GM18520 (cell line): ENCODE measurements at regions not wholly inside any gene's neighbourhood (a gene's known extent, or its start where the extent isn't known, plus 50 kb on each side); places are given as distances from the start of the nearest gene placed in this dataset.

Experiments
- ATAC-seq: cut with Tn5 transposase; IDR thresholded peaks from one replicate; pipeline ENCODE4 v1.9.1; 2021; ENCODE audit not compliant: unreplicated experiment

DNA sequence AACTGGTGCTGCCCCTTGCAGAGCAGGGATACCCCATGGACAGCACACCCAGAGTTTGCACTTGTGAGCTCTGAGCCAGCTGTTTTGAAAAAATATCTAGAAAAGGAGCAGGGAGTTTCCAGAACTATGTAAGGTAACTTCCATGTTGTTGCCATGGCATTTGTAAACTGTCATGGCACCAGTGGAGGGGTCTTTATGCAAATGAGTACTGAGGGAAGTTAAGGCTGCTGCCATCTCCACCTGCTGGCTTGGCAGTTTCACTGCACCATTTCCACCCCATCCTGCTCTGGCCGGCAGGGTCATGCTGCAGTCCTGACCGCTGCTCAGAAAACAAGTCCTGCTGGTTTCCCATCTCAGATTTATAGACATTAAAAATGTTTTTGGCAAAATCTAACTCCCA lies 52.3 kb upstream of the SNTG2 start:
- ATAC-seq, result no peak

DNA sequence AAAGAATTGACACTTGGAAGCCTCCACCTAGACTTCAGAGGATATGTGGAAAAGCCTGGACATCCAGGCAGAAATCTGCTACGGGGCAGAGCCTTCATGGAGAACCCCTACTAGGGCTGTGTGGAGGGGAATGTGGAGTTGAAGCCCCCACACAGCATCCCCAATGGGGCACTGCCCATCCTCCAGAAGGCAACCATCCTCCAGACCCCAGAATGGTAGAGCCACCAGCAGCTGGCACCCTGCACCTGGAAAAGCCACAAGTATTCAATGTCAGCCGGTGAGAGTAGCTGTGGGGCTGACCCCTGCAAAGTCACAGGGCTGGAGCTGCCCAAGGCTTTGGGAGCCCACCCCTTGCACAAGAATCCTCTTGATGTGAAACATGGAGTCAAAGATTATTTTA lies 53.6 kb upstream of the SNTG2 start:
- ATAC-seq, result no peak

DNA sequence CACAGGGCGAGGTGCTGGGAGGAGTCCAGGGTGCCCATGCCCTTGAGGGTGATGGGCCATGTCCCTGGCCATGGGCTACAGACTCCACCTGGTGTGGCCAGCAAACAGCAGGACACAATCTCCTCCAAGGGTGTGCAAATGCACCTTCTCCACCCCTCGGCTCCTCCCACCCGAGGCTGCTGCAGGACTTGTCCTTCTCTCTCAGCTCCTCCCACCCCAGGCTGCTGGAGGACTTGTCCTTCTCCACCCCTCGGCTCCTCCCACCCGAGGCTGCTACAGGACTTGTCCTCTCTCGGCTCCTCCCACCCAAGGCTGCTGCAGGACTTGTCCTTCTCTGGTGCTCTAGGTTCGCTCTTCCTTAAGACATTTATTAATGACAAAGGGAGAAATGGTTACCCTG lies 57.3 kb upstream of the SNTG2 start:
- no peak for ATAC-seq

GRCh38 chr2:892892-893291 lies 57.8 kb upstream of the SNTG2 start:
- no peak for ATAC-seq

GRCh38 chr2:892401-892800 lies 58.2 kb upstream of the SNTG2 start:
- ATAC-seq, result no peak

DNA sequence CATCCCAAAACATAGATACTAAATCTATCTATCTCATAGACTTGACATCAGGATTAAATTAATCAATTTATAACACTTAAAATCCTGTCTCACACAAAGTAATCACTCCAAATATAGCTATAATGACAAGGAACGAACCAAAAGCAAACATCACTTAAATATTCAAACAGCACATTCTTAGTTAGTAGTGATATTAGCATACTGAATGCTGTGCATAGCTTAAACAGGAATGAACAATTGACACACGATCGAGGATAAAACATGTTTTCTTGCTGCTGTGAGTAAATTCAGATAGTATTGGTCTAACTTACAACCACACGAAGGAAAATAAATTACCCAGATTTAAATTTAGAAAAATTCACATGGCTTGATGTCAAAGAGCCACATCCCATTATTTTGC lies 58.9 kb upstream of the SNTG2 start:
- no peak for ATAC-seq

GRCh38 chr2:890791-891190 lies 59.9 kb upstream of the SNTG2 start:
- ATAC-seq, result no peak

GRCh38 chr2:890214-890613 lies 60.4 kb upstream of the SNTG2 start:
- ATAC-seq, result no peak

DNA sequence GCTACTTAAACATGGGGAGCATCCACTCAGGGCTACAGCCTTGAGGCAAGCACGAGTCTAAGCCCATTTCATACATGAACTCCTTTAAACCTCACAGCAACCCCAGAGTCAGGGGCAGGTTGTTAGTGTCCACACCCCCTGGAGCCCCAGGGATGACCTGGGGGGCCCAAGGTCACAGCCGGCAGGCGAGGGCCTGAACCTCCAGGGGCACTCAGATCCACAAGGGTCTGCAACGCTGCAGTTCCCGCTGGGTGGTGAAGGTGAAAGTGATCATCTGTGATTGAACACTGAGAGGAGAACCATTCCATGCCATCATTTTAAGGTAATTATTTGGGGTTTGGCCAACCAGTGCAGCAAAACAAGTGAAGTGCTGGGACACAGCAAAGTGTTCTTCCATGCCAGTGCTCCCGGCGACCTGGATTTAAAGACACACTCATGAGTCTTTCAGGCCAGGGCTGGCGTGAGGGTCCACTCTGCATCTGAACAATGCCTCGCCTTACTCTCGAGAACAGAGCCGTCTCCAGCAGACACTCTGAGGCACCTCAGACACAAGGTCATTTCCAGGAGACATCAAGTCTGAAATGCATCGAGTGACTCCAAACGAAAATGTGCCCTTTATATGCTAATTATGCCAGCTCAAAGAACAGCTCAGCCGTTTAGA lies 61.6 kb upstream of the SNTG2 start:
- ATAC-seq, result no peak

GRCh38 chr2:888211-888801 lies 62.3 kb upstream of the SNTG2 start:
- no peak for ATAC-seq

DNA sequence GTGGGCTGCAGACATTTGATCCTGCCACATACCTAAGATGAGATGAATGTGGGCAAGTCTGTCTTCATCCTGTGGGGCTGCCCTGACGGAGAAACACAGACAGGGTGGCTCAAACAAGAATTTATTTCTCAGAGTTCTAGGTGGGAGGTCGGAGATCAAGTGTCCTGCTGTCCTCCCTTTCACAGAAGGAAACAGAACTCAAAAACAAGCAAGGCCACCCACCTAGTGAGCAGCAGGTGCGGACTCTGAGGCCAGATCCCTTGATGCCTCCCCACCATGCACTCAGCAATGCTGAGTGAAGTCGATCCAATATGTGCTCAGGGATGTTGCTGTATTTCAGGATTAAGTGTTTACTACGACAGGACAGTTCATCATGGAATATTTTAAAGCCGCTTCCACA lies 63.0 kb upstream of the SNTG2 start:
- no peak for ATAC-seq

DNA sequence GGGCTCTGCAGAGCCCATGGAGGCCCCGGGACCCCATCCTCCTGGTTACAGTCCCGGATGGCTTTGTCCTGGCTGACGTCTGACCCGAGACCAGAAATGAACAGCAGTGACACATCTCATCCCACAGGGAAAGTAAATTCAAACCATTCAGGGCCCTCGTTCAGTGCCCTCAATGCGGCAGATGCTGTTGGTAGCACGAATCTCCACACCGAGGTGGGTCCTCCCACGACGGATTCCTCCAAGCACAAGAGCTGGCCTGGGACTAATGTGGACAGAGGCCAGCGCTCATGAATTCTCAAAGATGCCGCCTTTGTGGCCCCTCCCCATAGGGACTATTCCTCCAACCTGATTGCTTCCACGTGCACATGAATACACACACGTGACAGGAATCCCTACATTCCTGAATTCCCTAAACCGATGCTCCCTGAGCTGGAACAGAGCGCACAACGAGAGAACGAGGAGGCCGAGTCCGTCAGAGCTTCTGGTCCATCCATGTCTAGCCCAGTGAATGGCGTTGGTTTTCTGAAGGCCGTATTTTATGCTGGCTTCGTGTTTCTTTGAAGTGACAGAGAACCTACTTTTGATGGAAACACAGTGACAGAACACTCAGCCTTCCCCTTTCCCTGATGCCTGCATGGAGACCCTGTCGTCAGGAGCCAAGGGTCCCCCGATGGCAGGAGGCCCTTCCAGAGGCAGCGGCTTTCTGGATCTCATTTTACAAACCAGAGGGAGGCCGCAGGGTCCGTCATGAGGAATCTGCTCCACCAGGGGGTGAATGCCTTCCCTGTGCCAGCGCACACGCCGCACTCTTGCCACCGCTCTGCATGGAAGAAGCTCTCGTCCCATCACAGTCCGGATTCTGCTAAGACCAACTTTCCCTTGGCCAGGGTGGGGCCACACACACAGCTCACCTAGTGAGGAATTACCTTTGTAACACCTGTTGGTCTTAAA lies 64.3 kb upstream of the SNTG2 start:
- ATAC-seq, result no peak

- ATAC-seq, result no peak
Measured at GRCh38 chr2:885230-886071, 65.2 kb upstream of the SNTG2 start.

DNA sequence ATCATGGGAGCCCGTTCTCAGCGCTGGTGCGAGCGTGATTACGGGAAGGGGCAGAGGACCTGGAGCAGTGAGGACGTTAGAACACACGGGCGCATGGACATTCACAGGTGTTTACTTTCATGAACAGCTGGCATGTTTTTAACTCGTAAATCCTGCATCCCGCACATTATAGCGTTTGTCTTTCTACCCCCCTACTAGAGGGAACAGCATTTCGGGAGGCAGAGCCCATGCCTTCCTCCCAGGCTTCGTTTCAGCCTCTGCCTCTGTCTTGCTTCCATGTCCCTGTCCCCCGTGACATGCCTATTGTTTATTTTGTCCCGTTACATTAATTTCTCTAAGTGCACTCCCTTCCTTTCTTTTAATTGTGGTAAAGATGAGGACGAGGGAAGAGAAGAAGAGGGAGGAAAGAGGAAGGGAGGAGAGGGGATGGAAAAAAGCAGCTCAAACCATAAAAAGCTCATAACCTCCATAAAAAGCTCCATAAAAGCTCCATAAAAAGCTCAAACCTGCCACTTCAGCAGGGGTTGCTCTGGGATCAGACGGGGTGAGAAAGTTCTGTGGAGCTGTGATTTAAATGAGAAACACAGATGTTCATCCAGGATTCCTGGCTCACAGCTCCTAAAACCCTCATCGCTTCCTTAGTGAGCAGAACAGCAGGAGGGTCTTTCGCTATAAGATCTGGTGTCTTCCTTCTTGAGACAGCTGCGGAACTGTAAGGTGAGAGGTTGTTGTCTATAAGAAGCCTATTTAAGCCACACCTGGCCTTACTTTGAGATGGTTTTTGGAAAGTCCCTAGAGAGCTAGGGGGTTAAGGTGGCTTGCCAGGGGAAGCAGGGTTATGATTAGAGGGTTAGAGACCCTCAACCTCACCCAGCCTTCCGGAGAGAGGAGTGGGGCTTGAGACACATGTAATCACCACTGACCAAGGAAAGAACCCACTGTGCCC lies 66.6 kb upstream of the SNTG2 start:
- ATAC-seq, result no peak

DNA sequence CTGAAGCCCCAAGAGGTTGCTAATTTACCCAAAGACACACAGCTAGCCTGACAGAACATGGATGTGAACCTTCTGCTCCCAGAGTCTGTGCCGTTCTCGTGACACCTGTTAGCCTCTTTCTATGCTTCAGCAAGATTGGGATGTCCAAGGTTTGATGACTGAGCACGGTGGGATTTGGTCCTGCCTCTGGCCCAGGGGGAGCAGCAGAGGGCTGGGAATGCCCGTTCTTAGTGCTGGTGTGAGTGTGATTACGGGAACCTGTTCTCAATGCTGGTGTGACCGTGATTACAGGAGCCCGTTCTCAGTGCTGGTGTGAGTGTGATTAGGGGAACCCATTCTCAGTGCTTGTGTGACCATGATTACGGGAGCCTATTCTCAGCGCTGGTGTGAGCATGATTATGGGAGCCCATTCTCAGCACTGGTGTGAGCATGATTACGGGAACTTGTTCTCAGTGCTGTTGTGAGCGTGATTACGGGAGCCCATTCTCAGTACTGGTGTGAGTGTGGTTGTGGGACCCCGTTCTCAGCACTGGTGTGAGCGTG lies 67.3 kb upstream of the SNTG2 start:
- no peak for ATAC-seq

DNA sequence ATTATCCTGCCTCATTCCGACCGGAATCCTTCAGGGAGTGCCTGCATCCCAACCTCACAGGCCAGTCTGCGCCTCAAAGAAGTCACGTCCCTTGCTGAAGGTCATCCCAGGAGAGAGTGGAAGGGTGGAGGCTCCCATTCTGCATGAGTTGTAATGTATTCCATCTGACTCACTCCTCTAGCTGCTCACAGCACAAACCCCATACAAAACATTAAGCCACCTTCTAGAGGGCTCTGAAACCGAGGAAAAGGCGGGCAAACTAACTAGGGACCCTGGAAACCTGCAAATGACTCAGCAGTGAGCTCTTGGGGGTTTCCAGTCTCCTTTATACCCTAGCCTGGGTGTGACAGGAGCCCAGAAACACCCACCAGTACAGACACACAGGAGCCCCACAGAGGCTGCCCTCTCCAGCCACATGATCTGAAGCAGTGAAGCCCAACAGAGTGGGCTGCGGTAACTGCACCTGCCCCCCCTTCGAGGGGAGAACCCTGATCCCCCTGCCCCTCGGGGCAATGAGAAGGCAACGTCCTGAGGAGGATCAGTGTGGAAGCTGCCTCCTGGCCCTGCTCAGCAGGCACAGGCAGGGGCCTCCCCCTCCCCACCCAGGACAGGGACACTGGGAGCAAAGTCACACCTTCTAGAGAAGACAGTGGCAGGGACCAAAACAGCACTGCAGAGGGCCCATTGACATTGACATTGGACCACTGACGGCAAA lies 69.3 kb upstream of the SNTG2 start:
- ATAC-seq, result no peak

DNA sequence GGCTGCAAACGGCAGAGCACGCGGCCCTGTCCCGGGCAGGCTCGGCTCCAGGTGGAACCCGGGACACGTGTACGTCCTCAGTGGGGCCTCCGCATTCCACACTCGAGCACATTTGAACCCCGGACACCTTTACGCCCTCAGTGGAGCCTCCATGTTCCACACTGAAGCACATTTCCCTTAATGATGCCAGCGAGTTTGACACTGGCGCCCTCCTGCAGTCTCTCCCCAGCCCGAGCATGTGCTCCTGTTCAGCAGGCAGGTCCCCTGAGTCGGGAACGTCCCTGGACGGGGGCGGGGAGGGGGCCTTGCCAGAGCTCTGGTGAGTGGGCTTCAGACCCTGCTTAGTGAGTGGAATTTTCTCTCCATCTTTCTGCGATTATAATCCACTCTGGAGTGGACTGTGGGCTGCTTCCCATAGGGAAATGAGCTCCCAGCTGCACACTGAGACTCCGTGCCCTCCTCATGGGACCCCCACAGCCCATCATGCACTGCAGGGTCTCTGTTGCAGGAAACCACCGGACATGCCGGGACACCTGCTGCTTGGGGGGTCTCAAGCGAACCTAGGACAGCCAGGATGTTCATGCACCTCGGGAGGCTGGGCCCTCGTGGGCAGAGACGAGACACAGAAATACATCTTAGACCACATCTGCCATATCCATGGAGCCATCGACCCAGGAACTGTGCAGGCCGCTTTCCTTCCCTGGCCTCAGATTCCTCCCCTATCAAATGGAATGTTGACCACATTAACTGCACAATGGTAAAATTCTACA lies 70.3 kb upstream of the SNTG2 start:
- ATAC-seq, result no peak

DNA sequence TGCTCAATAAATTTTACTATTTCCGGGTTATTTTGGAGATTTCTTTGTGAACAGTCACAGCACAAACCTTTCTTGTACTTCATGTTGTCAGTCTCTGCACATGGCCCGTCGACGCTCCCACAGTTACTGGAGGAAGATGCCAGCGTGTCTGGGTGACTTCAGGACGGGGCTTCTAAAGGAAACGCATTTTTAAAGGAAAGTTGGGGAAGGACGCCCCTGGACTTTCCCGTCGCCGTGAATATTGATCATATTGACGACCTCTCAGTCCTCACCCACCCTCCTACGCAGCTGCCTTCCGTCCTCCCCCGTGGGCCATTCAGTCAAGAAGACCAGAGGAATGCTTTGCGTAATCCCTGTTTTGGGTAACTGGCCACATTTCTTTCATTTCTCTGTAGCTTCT lies 71.1 kb upstream of the SNTG2 start:
- no peak for ATAC-seq
